Caco-2 (cell line): ENCODE measurements at regions not wholly inside any gene's neighbourhood (a gene's known extent, or its start where the extent isn't known, plus 50 kb on each side); places are given as distances from the start of the nearest gene placed in this dataset.

ENCODE experiments used
- BruUV-seq: library from RNA; stranded (reverse); fragments of 400-500 nt; replicated peaks from 2 replicates; lab custom pipeline; 2021; lab: Mats Ljungman, UMichigan
- CTCF ChIA-PET: fragments of 300-600 bp; sonication (Branson Sonifier 250); formaldehyde crosslinking; loops from one replicate; lab custom pipeline; 2022; ENCODE audit warnings: antibody characterized with exemption; lab: Charles Lee
- POLR2A ChIA-PET: fragments of 300-600 bp; sonication (Branson Sonifier 250); formaldehyde crosslinking; loops from one replicate; lab custom pipeline; 2022; ENCODE audit warnings: antibody characterized with exemption; lab: Charles Lee
- DNase-seq, 2 experiments: peaks; one replicate each; pipeline versions ENCODE4 v3.0.0 to v3.0.0-alpha.2; 2020 to 2022
- H3K27me3 ChIP-seq: replicated peaks from 2 replicates; pipeline ENCODE4 v1.6.0; 2011; ENCODE audit warnings: low read length; ENCODE audit not compliant: control insufficient read depth, insufficient read depth
- H3K36me3 ChIP-seq: 2 replicates; pipeline ENCODE4 v1.5.1; 2011; ENCODE audit warnings: low read length; ENCODE audit not compliant: control insufficient read depth, insufficient read depth
- H3K4me1 ChIP-seq: fragments of 250-450 bp; sonication (Bioruptor Pico); 2 replicates; pipeline ENCODE4 v1.5.1; 2020; ENCODE audit warnings: mild to moderate bottlenecking
- H3K4me3 ChIP-seq: 2 replicates; pipeline ENCODE4 v1.5.1; 2011; ENCODE audit warnings: low read depth, mild to moderate bottlenecking, control low read depth, low read length
- H3K9me3 ChIP-seq: fragments of 250-450 bp; sonication (Bioruptor Pico); 2 replicates; pipeline ENCODE4 v1.5.1; 2020; ENCODE audit warnings: mild to moderate bottlenecking, moderate library complexity
- H3K27ac Mint-ChIP-seq: one replicate; pipeline ENCODE4 v1.8.0; 2022; ENCODE audit warnings: mixed read lengths; ENCODE audit not compliant: unreplicated experiment
- H3K27me3 Mint-ChIP-seq: one replicate; pipeline ENCODE4 v1.8.0; 2022; ENCODE audit warnings: mixed read lengths; ENCODE audit not compliant: insufficient read depth, unreplicated experiment
- H3K36me3 Mint-ChIP-seq: one replicate; pipeline ENCODE4 v1.8.0; 2022; ENCODE audit warnings: mild to moderate bottlenecking, mixed read lengths; ENCODE audit not compliant: insufficient read depth, unreplicated experiment
- H3K4me1 Mint-ChIP-seq: one replicate; pipeline ENCODE4 v1.8.0; 2022; ENCODE audit warnings: low read depth, mixed read lengths; ENCODE audit not compliant: unreplicated experiment
- H3K4me3 Mint-ChIP-seq: one replicate; pipeline ENCODE4 v1.8.0; 2022; ENCODE audit warnings: mild to moderate bottlenecking, moderate library complexity, mixed read lengths; ENCODE audit not compliant: unreplicated experiment
- H3K9me3 Mint-ChIP-seq: one replicate; pipeline ENCODE4 v1.8.0; 2022; ENCODE audit warnings: mixed read lengths; ENCODE audit not compliant: unreplicated experiment
- intact Hi-C: fragments of 100-400 bp; cut with micrococcal nuclease; formaldehyde crosslinking; loops from one replicate; pipeline ENCODE4 v1.10.0; 2022; ENCODE audit not compliant: unreplicated experiment
- TF ChIP-seq, protein P1 (sequence below), 2 experiments: fragments of 200-600 bp in 1 of 2; IDR thresholded peaks; 1 replicate in 1 of 2; 2 replicates in 1 of 2; pipeline versions ENCODE4 v1.5.1 to v1.8.0; 2011 to 2022; ENCODE audit warnings: antibody characterized with exemption in 1 of 2, control low read depth in 1 of 2, inconsistent platforms in 1 of 2, low read depth in 1 of 2, low read length in 1 of 2, mild to moderate bottlenecking in 1 of 2, moderate library complexity in 1 of 2; ENCODE audit not compliant: insufficient read depth in 1 of 2, severe bottlenecking in 1 of 2, unreplicated experiment in 1 of 2

DNA sequence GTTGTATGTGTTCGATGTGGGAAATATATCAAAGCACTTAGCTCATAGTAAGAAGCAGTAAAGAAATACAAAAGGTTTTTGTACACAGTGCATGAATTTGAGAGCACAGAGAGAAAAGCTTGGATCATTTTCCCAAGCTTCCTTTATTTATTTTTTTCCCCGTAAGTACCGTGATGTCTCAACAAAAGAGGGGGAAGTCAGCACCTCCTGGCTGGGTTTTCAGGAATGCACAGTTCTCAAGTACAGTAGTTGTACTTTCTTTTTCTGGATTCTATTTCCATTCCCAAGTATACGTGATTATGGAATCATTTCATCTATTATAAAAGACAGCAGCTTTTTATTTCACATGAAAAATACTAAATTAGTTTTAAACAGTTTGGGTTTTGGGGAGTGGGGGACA, 171.5 kb upstream of the EDNRA start:
- ChIA-PET POLR2A (no interaction called here), CTCF (no interaction called here)
- H3K4me3 Mint-ChIP-seq = no peak overlapping the region
- no peaks in the 10 kb centered on the region for H3K36me3 Mint-ChIP-seq
- Histone ChIP-seq H3K4me3 (no peak overlapping the region), H3K27me3 (no peaks in the 10 kb centered on the region; the same call in 1 of the 2 replicates), H3K36me3 (no peaks in the 10 kb centered on the region), H3K4me1 (no peaks in the 10 kb centered on the region), H3K9me3 (no peaks in the 10 kb centered on the region)
- no peaks in the 10 kb centered on the region for H3K27me3 Mint-ChIP-seq
- intact Hi-C loops = no loop called here
- TF ChIP-seq, protein P1, sequence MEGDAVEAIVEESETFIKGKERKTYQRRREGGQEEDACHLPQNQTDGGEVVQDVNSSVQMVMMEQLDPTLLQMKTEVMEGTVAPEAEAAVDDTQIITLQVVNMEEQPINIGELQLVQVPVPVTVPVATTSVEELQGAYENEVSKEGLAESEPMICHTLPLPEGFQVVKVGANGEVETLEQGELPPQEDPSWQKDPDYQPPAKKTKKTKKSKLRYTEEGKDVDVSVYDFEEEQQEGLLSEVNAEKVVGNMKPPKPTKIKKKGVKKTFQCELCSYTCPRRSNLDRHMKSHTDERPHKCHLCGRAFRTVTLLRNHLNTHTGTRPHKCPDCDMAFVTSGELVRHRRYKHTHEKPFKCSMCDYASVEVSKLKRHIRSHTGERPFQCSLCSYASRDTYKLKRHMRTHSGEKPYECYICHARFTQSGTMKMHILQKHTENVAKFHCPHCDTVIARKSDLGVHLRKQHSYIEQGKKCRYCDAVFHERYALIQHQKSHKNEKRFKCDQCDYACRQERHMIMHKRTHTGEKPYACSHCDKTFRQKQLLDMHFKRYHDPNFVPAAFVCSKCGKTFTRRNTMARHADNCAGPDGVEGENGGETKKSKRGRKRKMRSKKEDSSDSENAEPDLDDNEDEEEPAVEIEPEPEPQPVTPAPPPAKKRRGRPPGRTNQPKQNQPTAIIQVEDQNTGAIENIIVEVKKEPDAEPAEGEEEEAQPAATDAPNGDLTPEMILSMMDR (IDR thresholded peaks at IDR 0.05; ENCODE audit: insufficient read depth in 1 of 2, low read depth in 1 of 2, low read length in 1 of 2, severe bottlenecking in 1 of 2, unreplicated experiment in 1 of 2) = no peak
- no peaks in the 10 kb centered on the region for H3K9me3 Mint-ChIP-seq
- no peak overlapping the region for H3K27ac Mint-ChIP-seq
- H3K4me1 Mint-ChIP-seq = no peaks in the 10 kb centered on the region
- BruUV-seq = no TSS peak
- no peak for DNase-seq

DNA sequence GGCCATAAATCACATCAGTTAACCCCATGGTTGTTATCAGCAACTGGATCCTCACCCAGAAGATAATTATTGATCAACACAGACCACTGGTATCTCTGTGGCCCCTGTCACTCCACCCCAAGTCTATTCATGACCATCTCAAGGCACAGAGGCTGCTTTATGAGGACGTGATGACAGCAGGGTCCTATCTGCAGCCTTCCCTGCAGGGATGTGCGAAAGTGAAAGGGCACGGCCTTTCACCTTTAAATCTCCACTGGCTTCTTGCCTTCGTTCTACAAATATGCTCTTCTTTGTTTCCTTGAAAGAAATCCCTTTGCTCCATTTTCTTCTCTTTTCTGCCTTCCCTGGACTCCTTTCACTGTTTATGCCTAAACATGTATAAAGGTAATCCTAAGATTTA, 170.6 kb upstream of the EDNRA start:
- TF ChIP-seq, protein P1 (IDR thresholded peaks at IDR 0.05; ENCODE audit: insufficient read depth in 1 of 2, low read depth in 1 of 2, low read length in 1 of 2, severe bottlenecking in 1 of 2, unreplicated experiment in 1 of 2) = no peak
- DNase-seq = no peak
- no peaks in the 10 kb centered on the region for H3K4me1 Mint-ChIP-seq
- Histone ChIP-seq H3K36me3 (no peaks in the 10 kb centered on the region), H3K9me3 (no peaks in the 10 kb centered on the region), H3K4me3 (no peak overlapping the region), H3K4me1 (no peaks in the 10 kb centered on the region), H3K27me3 (no peaks in the 10 kb centered on the region; the same call in 1 of the 2 replicates)
- ChIA-PET POLR2A (no interaction called here), CTCF (no interaction called here)
- no peaks in the 10 kb centered on the region for H3K27me3 Mint-ChIP-seq
- intact Hi-C loops = no loop called here
- BruUV-seq = no TSS peak
- no peaks in the 10 kb centered on the region for H3K36me3 Mint-ChIP-seq
- H3K9me3 Mint-ChIP-seq = no peaks in the 10 kb centered on the region
- H3K4me3 Mint-ChIP-seq = no peak overlapping the region
- H3K27ac Mint-ChIP-seq = no peak overlapping the region

DNA sequence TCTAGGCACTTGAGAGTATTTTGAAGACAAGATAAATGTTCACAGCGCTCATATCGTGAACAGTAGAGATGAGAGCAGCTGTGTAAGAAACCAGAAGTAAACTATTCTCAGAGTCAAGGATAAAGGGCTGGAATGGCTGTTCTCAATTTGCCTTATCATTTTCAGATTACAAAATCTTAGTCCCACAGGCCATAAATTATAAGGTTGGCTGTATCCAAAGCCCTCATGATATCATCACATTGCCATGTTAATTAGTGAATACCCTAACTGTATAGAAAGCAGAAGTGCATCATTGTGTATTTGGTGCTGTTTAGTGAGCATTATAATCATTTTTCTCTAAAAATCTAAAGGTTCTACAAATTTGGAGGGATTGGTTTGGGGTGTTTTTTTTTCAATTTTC, 168.9 kb upstream of the EDNRA start:
- Histone ChIP-seq H3K4me1 (no peaks in the 10 kb centered on the region), H3K9me3 (no peaks in the 10 kb centered on the region), H3K4me3 (no peak overlapping the region), H3K36me3 (no peaks in the 10 kb centered on the region), H3K27me3 (no peaks in the 10 kb centered on the region; the same call in 1 of the 2 replicates)
- H3K4me1 Mint-ChIP-seq = no peaks in the 10 kb centered on the region
- H3K27ac Mint-ChIP-seq = no peak overlapping the region
- POLR2A ChIA-PET = interaction anchor here (0.6 kb wide), 1 partner anchor 505 kb away, joined by 3 read pairs; no protein-coding TSS in a partner anchor
- intact Hi-C loops = no loop called here
- BruUV-seq = no TSS peak
- CTCF ChIA-PET = no interaction called here
- H3K9me3 Mint-ChIP-seq = no peaks in the 10 kb centered on the region
- no peaks in the 10 kb centered on the region for H3K36me3 Mint-ChIP-seq
- H3K4me3 Mint-ChIP-seq = no peak overlapping the region
- no peaks in the 10 kb centered on the region for H3K27me3 Mint-ChIP-seq
- DNase-seq = no peak
- TF ChIP-seq, protein P1 (IDR thresholded peaks at IDR 0.05; ENCODE audit: insufficient read depth in 1 of 2, low read depth in 1 of 2, low read length in 1 of 2, severe bottlenecking in 1 of 2, unreplicated experiment in 1 of 2) = no peak
